ENCODE measurements at regions not wholly inside any gene's neighbourhood (a gene's known extent, or its start where the extent isn't known, plus 50 kb on each side); places are given as distances from the start of the nearest gene placed in this dataset.

DNA sequence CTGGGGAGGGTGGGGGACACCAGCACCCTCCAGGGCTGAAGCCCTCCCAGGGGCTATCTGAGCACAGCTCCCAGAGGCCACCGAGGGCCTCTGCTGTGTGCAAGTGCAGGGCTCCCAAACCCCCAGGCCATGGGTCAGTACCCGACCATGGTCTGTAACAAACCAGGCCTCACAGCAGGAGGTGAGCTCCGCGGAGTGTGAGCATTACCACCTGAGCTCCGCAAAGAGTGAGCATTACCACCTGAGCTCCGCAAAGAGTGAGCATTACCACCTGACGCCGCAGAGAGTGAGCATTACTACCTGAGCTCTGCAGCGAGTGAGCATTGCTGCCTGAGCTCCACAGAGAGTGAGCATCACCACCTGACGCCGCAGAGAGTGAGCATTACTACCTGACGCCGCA is 152.9 kb upstream of the IRX2 start:
- TF ChIP-seq, protein P1, sequence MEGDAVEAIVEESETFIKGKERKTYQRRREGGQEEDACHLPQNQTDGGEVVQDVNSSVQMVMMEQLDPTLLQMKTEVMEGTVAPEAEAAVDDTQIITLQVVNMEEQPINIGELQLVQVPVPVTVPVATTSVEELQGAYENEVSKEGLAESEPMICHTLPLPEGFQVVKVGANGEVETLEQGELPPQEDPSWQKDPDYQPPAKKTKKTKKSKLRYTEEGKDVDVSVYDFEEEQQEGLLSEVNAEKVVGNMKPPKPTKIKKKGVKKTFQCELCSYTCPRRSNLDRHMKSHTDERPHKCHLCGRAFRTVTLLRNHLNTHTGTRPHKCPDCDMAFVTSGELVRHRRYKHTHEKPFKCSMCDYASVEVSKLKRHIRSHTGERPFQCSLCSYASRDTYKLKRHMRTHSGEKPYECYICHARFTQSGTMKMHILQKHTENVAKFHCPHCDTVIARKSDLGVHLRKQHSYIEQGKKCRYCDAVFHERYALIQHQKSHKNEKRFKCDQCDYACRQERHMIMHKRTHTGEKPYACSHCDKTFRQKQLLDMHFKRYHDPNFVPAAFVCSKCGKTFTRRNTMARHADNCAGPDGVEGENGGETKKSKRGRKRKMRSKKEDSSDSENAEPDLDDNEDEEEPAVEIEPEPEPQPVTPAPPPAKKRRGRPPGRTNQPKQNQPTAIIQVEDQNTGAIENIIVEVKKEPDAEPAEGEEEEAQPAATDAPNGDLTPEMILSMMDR (IDR thresholded peaks at IDR 0.05), result no peak
- no peak for TF ChIP-seq POLR2A (IDR thresholded peaks at IDR 0.05)
- TF ChIP-seq EP300 (IDR thresholded peaks at IDR 0.05), result no peak

All from tibial nerve (tissue), 4 donors.